GM18505 (cell line): ENCODE measurements at regions not wholly inside any gene's neighbourhood (a gene's known extent, or its start where the extent isn't known, plus 50 kb on each side); places are given as distances from the start of the nearest gene placed in this dataset.

ENCODE experiments used
- ATAC-seq: cut with Tn5 transposase; IDR thresholded peaks from one replicate; pipeline ENCODE4 v1.9.1; 2021; ENCODE audit not compliant: unreplicated experiment
- POLR2A ChIP-seq: IDR thresholded peaks from 4 replicates; pipeline ENCODE4 v1.6.1; 2011; ENCODE audit warnings: borderline replicate concordance; ENCODE audit not compliant: insufficient read depth, insufficient read length; ENCODE audit errors: extremely low read depth

- ATAC-seq: no peak
- no peak for TF ChIP-seq POLR2A
These were observed 99.7 kb downstream of the ENGASE start for GRCh38 chr17:79174193-79174765.

- no peak for TF ChIP-seq POLR2A
- ATAC-seq: no peak
These were observed 96.6 kb downstream of the ENGASE start for GRCh38 chr17:79171188-79171587.

- TF ChIP-seq POLR2A: no peak
- no peak for ATAC-seq
These were observed 95.2 kb downstream of the ENGASE start for GRCh38 chr17:79169861-79170260.

GRCh38 chr17:79169366-79169765 is 94.7 kb downstream of the ENGASE start:
- no peak for ATAC-seq
- TF ChIP-seq POLR2A: no peak

- no peak for ATAC-seq
- no peak for TF ChIP-seq POLR2A
These were observed 93.9 kb downstream of the ENGASE start for GRCh38 chr17:79168486-79169055.

- TF ChIP-seq POLR2A: no peak
- no peak for ATAC-seq
These were observed 92.9 kb downstream of the ENGASE start for GRCh38 chr17:79167486-79167885.

- no peak for TF ChIP-seq POLR2A
- no peak for ATAC-seq
These were observed 91.3 kb downstream of the ENGASE start for GRCh38 chr17:79165756-79166473.

GRCh38 chr17:79164913-79165695 is 90.5 kb downstream of the ENGASE start:
- ATAC-seq: no peak
- TF ChIP-seq POLR2A: no peak

GRCh38 chr17:79164408-79164807 is 89.8 kb downstream of the ENGASE start:
- no peak for TF ChIP-seq POLR2A
- ATAC-seq: no peak

- ATAC-seq: no peak
These were observed 88.4 kb downstream of the ENGASE start for GRCh38 chr17:79163071-79163470.

GRCh38 chr17:79162012-79162963 is 87.7 kb downstream of the ENGASE start:
- TF ChIP-seq POLR2A: no peak
- ATAC-seq: no peak

More at GRCh38 chr17:79163071-79163470, 88.4 kb downstream of the ENGASE start:
- TF ChIP-seq POLR2A: no peak

- ATAC-seq: no peak
- no peak for TF ChIP-seq POLR2A
These were observed 86.5 kb downstream of the ENGASE start for GRCh38 chr17:79160980-79161636.
